GM19438 (cell line): ENCODE measurements at regions not wholly inside any gene's neighbourhood (a gene's known extent, or its start where the extent isn't known, plus 50 kb on each side); places are given as distances from the start of the nearest gene placed in this dataset.

Experiments
- ATAC-seq: cut with Tn5 transposase; IDR thresholded peaks from one replicate; pipeline ENCODE4 v1.9.1; 2021; ENCODE audit warnings: low read depth; ENCODE audit not compliant: unreplicated experiment

DNA sequence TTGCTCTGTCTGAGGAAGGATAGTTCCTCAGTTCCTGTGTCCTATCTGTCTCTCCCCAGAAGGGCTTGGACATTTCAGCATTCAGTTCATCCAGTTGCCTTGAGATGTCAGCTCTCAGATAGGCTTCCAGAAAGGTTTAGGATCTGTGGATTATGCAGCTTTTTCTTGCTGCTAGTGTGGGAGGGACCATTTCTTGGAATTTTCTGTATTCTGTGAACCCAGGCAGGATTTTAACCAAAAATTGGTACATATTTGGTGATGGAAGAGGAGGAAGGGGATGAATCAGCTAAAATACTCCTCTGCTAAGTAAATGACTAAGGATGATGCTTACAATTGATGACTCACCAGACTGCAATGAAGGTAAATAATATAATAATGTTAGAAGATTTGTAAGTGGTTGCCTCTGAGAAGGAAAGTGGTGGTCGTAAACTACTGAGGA lies 58.6 kb upstream of the DOCK10 start:
- ATAC-seq: no peak

GRCh38 chr2:225100269-225100668 lies 58.0 kb upstream of the DOCK10 start:
- no peak for ATAC-seq

- ATAC-seq: no peak
These were observed 54.8 kb upstream of the DOCK10 start for GRCh38 chr2:225097035-225097434.
